BJ (cell line): ENCODE measurements at regions not wholly inside any gene's neighbourhood (a gene's known extent, or its start where the extent isn't known, plus 50 kb on each side); places are given as distances from the start of the nearest gene placed in this dataset.
"Not testable (repeated sequence)": the region's sequence is repeated elsewhere in the genome, so short reads cannot be mapped to it uniquely, and the experiment has no call there.

Experiments used
- CTCF ChIA-PET: fragments of 350-600 bp; formaldehyde crosslinking; extraction: SDS; loops from one replicate; lab custom pipeline; 2021; ENCODE audit warnings: antibody characterized with exemption, inconsistent platforms; lab: Yijun Ruan, JAX
- POLR2A ChIA-PET: fragments of 300-600 bp; sonication (Branson Sonifier 250); formaldehyde crosslinking; extraction: SDS; loops from one replicate; lab custom pipeline; 2021; ENCODE audit warnings: antibody characterized with exemption; lab: Charles Lee
- DNase-seq: peaks from one replicate; pipeline ENCODE4 v3.0.0-alpha.2; 2011; ENCODE audit warnings: low read depth
- H3K27me3 ChIP-seq: 2 replicates; pipeline ENCODE4 v1.6.0; 2011; ENCODE audit warnings: low read length; ENCODE audit not compliant: control insufficient read depth, insufficient read depth
- H3K36me3 ChIP-seq: 2 replicates; pipeline ENCODE4 v1.5.1; 2011; ENCODE audit warnings: low read length; ENCODE audit not compliant: control insufficient read depth, insufficient read depth
- H3K4me3 ChIP-seq: 2 replicates; pipeline ENCODE4 v1.5.1; 2011; ENCODE audit warnings: low read depth, mild to moderate bottlenecking, control low read depth, low read length
- TF ChIP-seq, protein P1 (sequence below): IDR thresholded peaks from 2 replicates; pipeline ENCODE4 v1.5.1; 2011; ENCODE audit warnings: low read depth, mild to moderate bottlenecking, control low read depth, inconsistent platforms, low read length, moderate library complexity; ENCODE audit not compliant: insufficient read depth

DNA sequence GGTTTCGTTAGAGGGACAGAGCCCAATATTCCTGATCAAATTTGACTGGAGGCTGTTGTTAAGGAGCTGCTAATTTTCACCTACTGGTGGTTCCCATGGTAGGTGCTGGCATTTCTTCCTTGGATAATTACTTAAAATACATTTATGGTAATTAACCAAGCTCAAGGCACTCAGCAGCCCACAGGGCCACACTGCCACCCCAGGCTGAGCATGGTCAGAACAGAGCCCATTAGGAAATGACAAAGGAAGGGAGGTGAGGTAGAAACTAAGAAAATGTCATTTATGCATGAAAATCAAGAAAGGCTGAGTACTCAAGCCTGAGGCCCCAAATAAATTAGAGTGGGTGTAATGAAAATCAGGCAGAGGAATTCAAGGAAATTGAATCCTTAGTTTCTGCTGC is 510.2 kb upstream of the GYPC start:
- H3K4me3 ChIP-seq = no peak overlapping the region
- ChIA-PET POLR2A (no interaction called here), CTCF (no interaction called here)
- TF ChIP-seq, protein P1, sequence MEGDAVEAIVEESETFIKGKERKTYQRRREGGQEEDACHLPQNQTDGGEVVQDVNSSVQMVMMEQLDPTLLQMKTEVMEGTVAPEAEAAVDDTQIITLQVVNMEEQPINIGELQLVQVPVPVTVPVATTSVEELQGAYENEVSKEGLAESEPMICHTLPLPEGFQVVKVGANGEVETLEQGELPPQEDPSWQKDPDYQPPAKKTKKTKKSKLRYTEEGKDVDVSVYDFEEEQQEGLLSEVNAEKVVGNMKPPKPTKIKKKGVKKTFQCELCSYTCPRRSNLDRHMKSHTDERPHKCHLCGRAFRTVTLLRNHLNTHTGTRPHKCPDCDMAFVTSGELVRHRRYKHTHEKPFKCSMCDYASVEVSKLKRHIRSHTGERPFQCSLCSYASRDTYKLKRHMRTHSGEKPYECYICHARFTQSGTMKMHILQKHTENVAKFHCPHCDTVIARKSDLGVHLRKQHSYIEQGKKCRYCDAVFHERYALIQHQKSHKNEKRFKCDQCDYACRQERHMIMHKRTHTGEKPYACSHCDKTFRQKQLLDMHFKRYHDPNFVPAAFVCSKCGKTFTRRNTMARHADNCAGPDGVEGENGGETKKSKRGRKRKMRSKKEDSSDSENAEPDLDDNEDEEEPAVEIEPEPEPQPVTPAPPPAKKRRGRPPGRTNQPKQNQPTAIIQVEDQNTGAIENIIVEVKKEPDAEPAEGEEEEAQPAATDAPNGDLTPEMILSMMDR = no peak
- DNase-seq = no peak
- H3K27me3 ChIP-seq = no peaks in the 10 kb centered on the region
- H3K36me3 ChIP-seq = no peaks in the 10 kb centered on the region

DNA sequence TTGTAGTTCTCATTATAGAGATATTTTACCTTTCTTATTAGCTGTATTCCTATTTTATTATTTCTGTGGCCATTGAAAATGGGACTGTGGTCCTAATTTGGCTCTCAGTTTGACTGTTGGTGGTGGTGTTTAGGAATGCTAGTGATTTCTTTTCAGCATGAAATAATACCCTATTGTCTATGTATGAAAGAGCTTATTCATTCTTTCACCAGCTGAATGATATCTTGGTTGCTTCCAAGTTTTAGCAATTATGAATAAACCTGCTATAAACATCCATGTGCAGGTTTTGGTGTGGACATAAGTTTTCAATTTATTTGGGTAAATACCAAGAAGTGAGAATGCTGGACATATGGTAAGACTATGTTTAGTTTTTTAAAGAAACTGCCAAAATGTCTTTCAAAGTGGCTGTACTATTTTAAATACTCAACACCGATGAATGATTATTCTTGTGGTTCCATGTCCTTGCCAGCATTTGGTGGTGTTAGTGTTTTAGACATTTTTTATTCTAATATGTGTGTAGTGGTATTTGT is 501.6 kb upstream of the GYPC start:
- no peak overlapping the region for H3K4me3 ChIP-seq
- H3K36me3 ChIP-seq = no peaks in the 10 kb centered on the region
- ChIA-PET CTCF (no interaction called here), POLR2A (no interaction called here)
- H3K27me3 ChIP-seq = no peaks in the 10 kb centered on the region
- TF ChIP-seq, protein P1 = no peak
- no peak for DNase-seq

DNA sequence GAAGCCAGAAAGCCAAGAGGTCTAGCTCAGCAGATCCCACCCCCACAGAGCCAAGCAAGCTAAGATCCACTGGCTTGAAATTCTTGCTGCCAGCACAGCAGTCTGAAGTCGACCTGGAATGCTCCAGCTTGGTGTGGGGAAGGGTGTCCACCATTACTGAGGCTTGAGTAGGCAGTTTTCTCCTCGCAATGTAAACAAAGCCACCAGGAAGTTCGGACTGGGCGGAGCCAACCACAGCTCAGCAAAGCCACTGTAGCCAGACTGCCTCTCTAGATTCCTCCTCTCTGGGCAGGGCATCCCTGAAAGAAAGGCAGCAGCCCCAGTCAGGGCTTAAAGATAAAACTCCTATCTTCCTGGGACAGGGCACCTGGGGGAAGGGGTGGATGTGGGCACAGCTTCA is 495.0 kb upstream of the GYPC start:
- H3K4me3 ChIP-seq, H3K27me3 ChIP-seq, CTCF ChIA-PET, POLR2A ChIA-PET, DNase-seq, H3K36me3 ChIP-seq: not testable (repeated sequence)

DNA sequence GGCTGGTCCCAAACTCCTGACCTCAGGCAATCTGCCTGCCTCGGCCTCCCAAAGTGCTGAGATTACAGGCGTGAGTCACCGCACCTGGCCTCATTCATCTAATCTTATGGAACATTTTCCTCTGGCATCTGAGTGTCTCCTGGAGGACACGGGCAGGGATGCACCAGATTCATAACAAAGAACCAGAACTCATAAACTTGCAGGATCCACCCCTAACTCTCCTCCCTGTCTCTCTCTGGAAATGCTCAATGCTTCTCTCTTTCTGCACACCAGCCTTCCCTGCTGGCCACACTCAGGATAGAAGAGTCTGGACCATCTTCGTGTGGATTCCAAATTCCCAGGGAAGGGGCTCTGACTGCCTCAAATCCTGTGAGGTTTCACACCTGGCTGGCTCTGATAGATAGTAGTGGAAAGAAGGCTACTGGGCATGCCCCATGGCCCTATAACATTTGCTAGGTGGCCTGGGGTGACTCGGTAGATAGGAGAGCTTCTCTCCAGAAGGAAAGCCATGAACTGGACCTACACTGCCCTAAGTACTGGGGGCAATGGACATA is 483.2 kb upstream of the GYPC start:
- Histone ChIP-seq H3K36me3 (no peaks in the 10 kb centered on the region), H3K27me3 (no peaks in the 10 kb centered on the region), H3K4me3 (no peak overlapping the region)
- DNase-seq = no peak
- POLR2A ChIA-PET = no interaction called here
- TF ChIP-seq, protein P1 = no peak
- CTCF ChIA-PET = no interaction called here

DNA sequence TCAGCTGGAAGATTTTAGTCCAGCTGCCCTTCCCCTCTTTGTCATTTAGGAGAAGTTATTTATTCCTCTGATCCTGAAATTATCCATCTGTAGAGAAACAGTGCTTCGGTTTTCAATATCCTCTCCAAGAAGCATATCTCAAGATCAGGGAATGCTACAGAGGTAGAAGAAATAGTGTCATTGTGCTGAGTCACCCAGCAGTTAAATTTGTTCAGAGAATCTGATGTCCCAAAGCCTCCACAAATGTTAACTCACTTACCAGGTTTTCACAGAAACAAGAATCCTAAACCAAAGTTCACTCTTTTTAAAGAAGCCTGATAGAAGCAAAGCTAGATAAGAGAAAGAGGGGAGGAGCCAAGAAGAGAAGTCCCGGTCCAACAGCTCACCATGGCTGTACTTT is 480.7 kb upstream of the GYPC start:
- ChIA-PET CTCF (no interaction called here), POLR2A (no interaction called here)
- DNase-seq = no peak
- TF ChIP-seq, protein P1 = no peak
- no peak overlapping the region for H3K4me3 ChIP-seq
- H3K36me3 ChIP-seq = no peaks in the 10 kb centered on the region
- H3K27me3 ChIP-seq = no peaks in the 10 kb centered on the region

DNA sequence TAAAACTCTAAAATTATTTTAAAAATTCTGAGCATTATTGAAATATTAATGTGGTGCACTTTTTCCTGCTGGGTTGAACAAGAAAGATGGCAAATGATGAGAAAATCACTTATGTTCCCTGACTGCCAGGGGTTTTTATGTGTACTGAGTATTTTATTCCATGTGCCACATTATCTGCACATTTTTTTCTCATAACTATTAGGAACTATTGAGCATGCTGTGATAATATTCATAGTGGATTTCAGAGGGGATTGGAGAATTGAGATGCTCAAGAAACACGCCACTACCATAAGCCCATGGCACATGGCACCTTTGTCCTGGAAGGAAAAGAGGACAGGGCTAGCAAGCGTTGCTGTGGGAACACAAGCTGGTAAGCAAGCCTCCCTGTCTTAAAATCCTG is 478.5 kb upstream of the GYPC start:
- H3K36me3 ChIP-seq = no peaks in the 10 kb centered on the region

More for the DNA sequence above, 478.5 kb upstream of the GYPC start:
- TF ChIP-seq, protein P1 = no peak
- ChIA-PET POLR2A (no interaction called here), CTCF (interaction anchor here (0.5 kb wide), 1 partner anchor 952 kb away, joined by 3 read pairs; no protein-coding TSS in a partner anchor)
- Histone ChIP-seq H3K4me3 (no peak overlapping the region), H3K27me3 (no peaks in the 10 kb centered on the region)
- no peak for DNase-seq
